A549 (cell line): ENCODE measurements at regions not wholly inside any gene's neighbourhood (a gene's known extent, or its start where the extent isn't known, plus 50 kb on each side); places are given as distances from the start of the nearest gene placed in this dataset.

Experiments used
- CTCF ChIP-seq: fragments of >200 bp; sonication (Bioruptor Twin); formaldehyde crosslinking; IDR thresholded peaks from 3 replicates; pipeline ENCODE4 v1.5.1; 2016
- EP300 ChIP-seq, 2 experiments: fragments of >200 bp; sonication (Bioruptor Twin); formaldehyde crosslinking; IDR thresholded peaks; 2 replicates in 1 of 2; 3 replicates in 1 of 2; pipeline ENCODE4 v1.6.1; 2016 to 2017
- ESRRA ChIP-seq: fragments of 150-350 bp; IDR thresholded peaks from 2 replicates; pipeline ENCODE4 v1.6.1; 2014; ENCODE audit warnings: mild to moderate bottlenecking, low read length, borderline replicate concordance
- FOSB ChIP-seq: fragments of 250-450 bp; sonication (Bioruptor Pico); IDR thresholded peaks from 2 replicates; pipeline ENCODE4 v1.5.0; 2020; ENCODE audit warnings: mild to moderate bottlenecking, moderate library complexity
- MAX ChIP-seq: IDR thresholded peaks from 2 replicates; pipeline ENCODE4 v1.6.1; 2012
- NR3C1 ChIP-seq: fragments of >200 bp; sonication (Bioruptor Twin); formaldehyde crosslinking; IDR thresholded peaks from 3 replicates; pipeline ENCODE4 v1.6.1; 2017
- POLR2A ChIP-seq: IDR thresholded peaks from 2 replicates; pipeline ENCODE4 v1.6.1; 2012; ENCODE audit warnings: mild to moderate bottlenecking, low read length
- RCOR1 ChIP-seq: fragments of 150-350 bp; IDR thresholded peaks from 2 replicates; pipeline ENCODE4 v1.6.1; 2014; ENCODE audit warnings: antibody characterized with exemption, low read length, low read depth
- RFX5 ChIP-seq: fragments of 450-650 bp; IDR thresholded peaks from 2 replicates; pipeline ENCODE4 v1.7.1; 2014; ENCODE audit warnings: antibody characterized with exemption, mild to moderate bottlenecking, moderate library complexity
- RNF2 ChIP-seq: fragments of 200-600 bp; sonication (generic); IDR thresholded peaks from 2 replicates; pipeline ENCODE4 v1.6.1; 2016; ENCODE audit warnings: low read depth, mild to moderate bottlenecking, antibody characterized with exemption, moderate library complexity, borderline replicate concordance
- SMC3 ChIP-seq: fragments of >200 bp; sonication (Bioruptor Twin); formaldehyde crosslinking; IDR thresholded peaks from 3 replicates; pipeline ENCODE4 v1.6.1; 2018; ENCODE audit warnings: inconsistent platforms
- USF2 ChIP-seq: fragments of 450-650 bp; IDR thresholded peaks from 2 replicates; pipeline ENCODE4 v1.6.1; 2014; ENCODE audit warnings: antibody characterized with exemption

GRCh38 chr5:74319076-74319475 is 321.5 kb downstream of the ENC1 start:
- no peak for TF ChIP-seq CTCF
- no peak for TF ChIP-seq EP300 (IDR thresholded peaks at IDR 0.05)
- no peak for TF ChIP-seq USF2
- TF ChIP-seq FOSB (CRISPR knock-in tag): no peak
- no peak for TF ChIP-seq MAX
- TF ChIP-seq NR3C1: no peak
- TF ChIP-seq POLR2A: no peak
- TF ChIP-seq RNF2: no peak
- no peak for TF ChIP-seq SMC3
- TF ChIP-seq RCOR1: no peak
- TF ChIP-seq RFX5: no peak
- TF ChIP-seq ESRRA: no peak
